Keratinocyte (primary cell): ENCODE measurements at regions not wholly inside any gene's neighbourhood (a gene's known extent, or its start where the extent isn't known, plus 50 kb on each side); places are given as distances from the start of the nearest gene placed in this dataset.
"Not testable (repeated sequence)": the region's sequence is repeated elsewhere in the genome, so short reads cannot be mapped to it uniquely, and the experiment has no call there.

Source experiments
- EZH2 ChIP-seq: IDR thresholded peaks from one replicate; pipeline ENCODE4 v1.6.1; 2012; ENCODE audit warnings: inconsistent platforms, mild to moderate bottlenecking, low read length, moderate library complexity
- TF ChIP-seq, protein P1 (sequence below), 3 experiments: IDR thresholded peaks in 1 of 3; conservative IDR thresholded peaks in 1 of 3; optimal IDR thresholded peaks in 1 of 3; 2 replicates in 2 of 3; 3 replicates in 1 of 3; pipeline versions ENCODE3 to v1.5.1; 2011; ENCODE audit warnings: low read length in 3 of 3, mild to moderate bottlenecking in 3 of 3, moderate library complexity in 2 of 3, control low read depth in 1 of 3, inconsistent platforms in 1 of 3; ENCODE audit not compliant: insufficient read depth in 2 of 3; ENCODE audit errors: extremely low read depth in 1 of 3

DNA sequence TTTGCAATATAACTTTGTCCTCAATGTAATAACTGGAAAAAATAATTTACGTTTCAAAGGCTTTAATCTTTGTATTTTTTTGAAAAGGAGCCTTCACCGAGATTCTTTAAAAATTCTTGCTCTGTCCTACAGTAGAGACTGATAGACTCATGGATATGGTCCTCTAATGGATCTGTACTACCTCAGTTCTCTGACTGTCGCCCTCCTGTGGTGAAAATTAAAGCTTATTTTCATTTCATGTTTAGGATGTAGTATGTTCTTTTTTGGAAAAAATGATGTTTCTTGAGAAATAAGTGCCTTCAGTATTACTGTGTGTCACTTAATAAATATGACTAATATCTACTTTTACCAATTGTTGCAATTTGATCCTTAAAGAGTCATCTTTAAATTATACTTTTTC, 2681.5 kb upstream of the DEFB115 start:
- TF ChIP-seq, protein P1, sequence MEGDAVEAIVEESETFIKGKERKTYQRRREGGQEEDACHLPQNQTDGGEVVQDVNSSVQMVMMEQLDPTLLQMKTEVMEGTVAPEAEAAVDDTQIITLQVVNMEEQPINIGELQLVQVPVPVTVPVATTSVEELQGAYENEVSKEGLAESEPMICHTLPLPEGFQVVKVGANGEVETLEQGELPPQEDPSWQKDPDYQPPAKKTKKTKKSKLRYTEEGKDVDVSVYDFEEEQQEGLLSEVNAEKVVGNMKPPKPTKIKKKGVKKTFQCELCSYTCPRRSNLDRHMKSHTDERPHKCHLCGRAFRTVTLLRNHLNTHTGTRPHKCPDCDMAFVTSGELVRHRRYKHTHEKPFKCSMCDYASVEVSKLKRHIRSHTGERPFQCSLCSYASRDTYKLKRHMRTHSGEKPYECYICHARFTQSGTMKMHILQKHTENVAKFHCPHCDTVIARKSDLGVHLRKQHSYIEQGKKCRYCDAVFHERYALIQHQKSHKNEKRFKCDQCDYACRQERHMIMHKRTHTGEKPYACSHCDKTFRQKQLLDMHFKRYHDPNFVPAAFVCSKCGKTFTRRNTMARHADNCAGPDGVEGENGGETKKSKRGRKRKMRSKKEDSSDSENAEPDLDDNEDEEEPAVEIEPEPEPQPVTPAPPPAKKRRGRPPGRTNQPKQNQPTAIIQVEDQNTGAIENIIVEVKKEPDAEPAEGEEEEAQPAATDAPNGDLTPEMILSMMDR (optimal IDR thresholded peaks at IDR 0.05 in 1 of 3, IDR thresholded peaks at IDR 0.05 in 1 of 3, conservative IDR thresholded peaks at IDR 0.05 in 1 of 3; ENCODE audit: extremely low read depth in 1 of 3, insufficient read depth in 2 of 3, low read length in 3 of 3): not testable (repeated sequence)
- TF ChIP-seq EZH2: not testable (repeated sequence)
